H4 (cell line): ENCODE measurements at regions not wholly inside any gene's neighbourhood (a gene's known extent, or its start where the extent isn't known, plus 50 kb on each side); places are given as distances from the start of the nearest gene placed in this dataset.
"Not testable (repeated sequence)": the region's sequence is repeated elsewhere in the genome, so short reads cannot be mapped to it uniquely, and the experiment has no call there.

Experiments used
- DNase-seq: peaks from one replicate; pipeline ENCODE4 v3.0.0-alpha.2; 2015; ENCODE audit warnings: low spot score

DNA sequence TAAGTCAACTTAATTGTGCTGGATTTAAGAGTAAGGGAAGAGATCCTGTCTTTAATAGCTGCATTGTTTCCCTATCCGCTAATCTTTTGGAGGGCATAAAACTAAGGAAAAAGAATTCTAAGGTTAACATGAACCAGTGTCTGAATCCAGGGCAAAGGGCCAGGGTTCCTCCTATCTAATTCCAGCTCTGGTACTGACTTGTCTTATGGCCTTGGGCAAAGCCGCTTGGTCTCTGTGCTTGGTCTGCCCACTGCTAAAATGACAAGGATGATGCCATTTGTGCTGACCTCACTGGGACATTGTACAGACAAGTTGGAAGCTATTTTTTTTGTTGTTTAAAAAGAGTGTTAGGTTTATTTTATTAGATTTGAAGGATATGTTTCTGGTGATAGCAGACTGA lies 334.7 kb upstream of the PIK3R1 start:
- DNase-seq: peak; percentile 11

DNA sequence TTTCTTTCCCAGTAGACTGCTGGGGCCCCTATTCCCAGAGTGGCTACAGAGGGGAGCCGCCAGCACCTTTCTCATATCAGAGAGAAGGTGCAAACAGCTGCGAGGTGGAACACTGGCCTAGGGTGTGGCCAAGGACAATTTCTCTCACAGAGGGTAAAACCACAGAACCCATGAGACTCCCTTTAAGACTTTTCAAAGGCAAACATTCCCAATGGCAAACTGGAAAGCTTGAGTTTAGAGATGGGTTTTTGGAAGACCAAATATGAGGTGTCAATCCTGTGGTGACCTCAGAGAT lies 335.1 kb upstream of the PIK3R1 start:
- no peak for DNase-seq

DNA sequence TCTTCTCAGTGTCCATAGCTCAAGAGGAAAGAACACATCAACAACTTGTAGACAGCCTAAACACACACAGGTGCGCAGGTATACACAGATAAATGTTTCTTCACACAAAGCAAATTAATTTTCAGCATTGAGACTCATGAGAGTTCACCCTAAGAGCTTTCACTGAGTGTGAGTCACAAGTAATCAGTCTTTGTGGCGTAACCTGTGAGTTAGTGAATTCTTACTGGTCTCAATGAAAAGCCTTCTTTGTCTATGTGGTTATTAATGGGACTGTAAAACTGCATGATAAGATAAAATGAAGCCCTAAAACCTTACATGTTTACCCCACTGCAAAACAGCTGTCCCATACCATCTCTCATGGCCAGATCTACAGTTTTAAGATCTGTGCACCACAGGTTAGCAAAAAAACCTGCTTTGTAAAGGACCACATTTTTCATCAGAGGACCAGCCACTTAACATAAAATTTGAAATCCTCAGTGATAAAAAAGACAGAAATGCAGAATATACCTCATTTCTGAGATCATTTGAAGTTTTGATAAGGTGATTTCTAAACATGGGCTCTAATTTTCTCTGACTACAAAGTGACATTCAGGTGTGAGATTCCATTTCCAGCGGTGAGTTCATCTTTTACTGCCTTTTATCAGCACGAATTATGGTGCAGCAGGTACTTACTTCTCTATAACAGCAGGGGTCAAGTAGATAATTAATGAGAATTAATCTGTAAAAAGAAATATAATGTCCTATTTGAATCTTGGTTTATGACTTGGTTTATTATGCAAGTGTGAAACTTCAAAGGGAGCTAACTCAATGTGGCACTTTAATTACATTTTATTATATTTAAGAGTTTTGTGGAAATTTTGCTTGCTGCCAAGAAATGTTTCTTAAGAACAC lies 335.7 kb upstream of the PIK3R1 start:
- peak; percentile 65 for DNase-seq

GRCh38 chr5:67878933-67879332 lies 336.6 kb upstream of the PIK3R1 start:
- no peak for DNase-seq

- DNase-seq: no peak
Observed at GRCh38 chr5:67876371-67876770, 339.2 kb upstream of the PIK3R1 start.

DNA sequence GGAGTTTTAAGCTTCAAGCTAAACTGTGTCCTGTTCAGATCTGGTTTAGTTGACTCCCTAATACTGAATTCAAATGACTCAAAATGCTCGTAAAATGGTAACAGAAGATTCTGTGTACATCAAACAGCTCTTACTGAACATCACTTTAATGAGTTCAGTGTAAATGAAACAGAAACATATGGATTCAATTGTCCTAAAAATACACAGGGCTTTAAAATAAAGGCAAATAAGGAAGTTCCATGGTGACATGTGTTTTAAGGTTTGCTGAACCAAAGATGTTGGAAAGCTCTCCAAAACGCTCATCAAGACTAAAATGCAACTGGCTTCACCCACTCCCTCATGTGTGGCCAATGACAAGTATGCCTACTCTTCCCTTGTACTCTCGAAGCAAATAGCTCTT lies 340.0 kb upstream of the PIK3R1 start:
- no peak for DNase-seq

- DNase-seq: no peak
Observed at GRCh38 chr5:67873935-67874334, 341.6 kb upstream of the PIK3R1 start.

- DNase-seq: no peak
Observed at GRCh38 chr5:67870662-67871061, 344.9 kb upstream of the PIK3R1 start.

GRCh38 chr5:67864335-67864734 lies 351.2 kb upstream of the PIK3R1 start:
- not testable (repeated sequence) for DNase-seq

DNA sequence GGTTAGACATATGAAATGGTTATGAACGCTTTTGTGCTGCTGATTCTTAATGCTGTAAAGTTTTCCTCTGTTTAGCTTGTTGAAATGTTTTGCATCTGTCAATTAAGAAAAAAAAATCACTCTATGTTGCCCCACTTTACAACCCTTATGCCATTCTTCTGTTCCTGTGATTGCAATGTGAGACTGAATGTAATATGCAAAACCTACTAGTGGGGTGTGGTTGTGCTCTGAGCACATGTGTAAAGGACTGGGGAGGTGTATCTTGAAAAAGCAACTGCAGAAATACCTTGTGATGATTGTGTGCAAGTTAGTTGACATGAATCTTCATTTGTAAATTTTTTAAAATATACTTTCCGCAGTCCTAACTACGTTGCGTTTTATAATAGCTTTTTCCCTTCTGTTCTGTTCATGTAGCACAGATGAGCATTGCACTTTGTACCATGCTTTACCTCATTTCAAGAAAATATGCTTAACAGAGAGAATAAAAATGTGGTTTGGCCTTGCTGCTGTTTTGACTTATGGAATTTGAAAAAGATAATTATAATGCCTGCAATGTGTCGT lies 357.0 kb upstream of the PIK3R1 start:
- DNase-seq: no peak

- no peak for DNase-seq
Observed at GRCh38 chr5:67857502-67857901, 358.1 kb upstream of the PIK3R1 start.

DNA sequence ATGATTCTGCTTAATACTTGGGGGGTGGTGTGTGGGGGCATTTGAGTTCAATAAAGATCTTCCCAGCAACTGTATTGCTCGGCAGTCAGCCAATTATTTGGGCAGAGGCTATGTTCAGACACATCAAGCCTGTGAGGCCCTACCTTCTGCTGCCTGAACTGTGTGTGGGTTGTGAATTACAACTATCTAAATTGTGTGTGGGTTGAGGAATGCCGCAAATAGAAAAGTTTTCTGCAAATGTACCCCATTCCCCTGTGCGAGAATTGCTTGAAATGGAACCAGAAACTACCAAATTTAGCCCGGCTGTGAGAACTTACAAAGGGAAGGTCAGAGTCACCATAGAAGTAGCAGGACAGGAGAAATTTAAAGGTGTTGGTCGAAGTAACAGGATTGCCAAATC lies 360.0 kb upstream of the PIK3R1 start:
- no peak for DNase-seq

DNA sequence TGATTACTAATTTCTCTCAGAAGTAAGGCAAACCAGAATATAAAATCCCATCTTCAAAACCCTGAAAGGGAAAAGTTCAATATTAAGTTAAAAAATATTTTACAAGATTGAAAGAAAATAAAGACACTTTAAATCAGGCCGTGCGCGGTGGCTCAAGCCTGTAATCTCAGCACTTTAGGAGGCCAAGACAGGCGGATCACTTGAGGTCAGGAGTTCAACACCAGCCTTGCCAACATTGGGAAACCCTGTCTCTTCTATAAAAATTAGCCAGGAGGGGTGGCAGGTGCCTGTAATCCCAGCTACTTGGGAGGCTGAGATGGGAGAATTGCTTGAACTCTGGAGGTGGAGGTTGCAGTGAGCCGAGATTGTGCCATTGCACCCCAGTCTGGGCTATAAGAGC lies 364.6 kb upstream of the PIK3R1 start:
- not testable (repeated sequence) for DNase-seq

DNA sequence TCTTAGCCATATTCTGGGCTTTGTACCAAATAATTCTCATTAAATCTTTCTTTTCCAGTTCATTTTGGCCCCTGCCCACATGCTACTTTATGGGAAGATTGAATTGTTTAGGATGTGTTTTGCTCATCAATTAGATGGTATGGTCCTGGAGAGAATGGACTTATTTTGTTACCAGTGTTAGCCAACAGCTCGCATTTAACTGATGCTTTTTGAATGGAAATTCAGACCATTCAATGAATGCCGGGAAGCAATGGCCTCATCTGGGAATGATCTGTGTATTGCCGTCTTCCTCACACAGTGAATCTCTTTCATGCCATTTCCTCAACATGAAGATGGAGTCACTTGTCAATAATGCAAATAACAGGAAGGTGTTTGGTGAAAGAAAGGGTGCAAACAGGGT lies 370.6 kb upstream of the PIK3R1 start:
- DNase-seq: no peak

DNA sequence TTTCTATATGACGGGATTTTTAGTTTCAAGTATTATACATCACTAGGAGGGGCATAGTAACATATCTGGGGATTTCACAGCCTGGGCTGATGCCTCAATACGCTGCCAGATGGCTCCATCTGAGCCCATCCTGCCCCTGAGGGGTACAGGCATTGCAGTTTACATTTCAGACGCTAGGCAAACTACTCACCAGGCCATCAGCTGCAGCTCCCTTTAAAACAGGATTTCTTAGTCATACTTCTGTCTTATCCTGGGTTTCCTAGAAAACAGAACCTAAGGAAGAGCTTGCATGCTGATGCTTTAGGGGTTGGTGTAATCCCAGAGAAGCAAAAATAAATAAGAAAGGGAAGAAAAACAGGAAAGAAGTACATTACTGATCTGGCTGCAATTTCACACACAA lies 372.8 kb upstream of the PIK3R1 start:
- peak; percentile 12 for DNase-seq

- DNase-seq: not testable (repeated sequence)
Observed at GRCh38 chr5:67837225-67837624, 378.3 kb upstream of the PIK3R1 start.

GRCh38 chr5:67836496-67836895 lies 379.1 kb upstream of the PIK3R1 start:
- not testable (repeated sequence) for DNase-seq

GRCh38 chr5:67831048-67831447 lies 384.5 kb upstream of the PIK3R1 start:
- no peak for DNase-seq

DNA sequence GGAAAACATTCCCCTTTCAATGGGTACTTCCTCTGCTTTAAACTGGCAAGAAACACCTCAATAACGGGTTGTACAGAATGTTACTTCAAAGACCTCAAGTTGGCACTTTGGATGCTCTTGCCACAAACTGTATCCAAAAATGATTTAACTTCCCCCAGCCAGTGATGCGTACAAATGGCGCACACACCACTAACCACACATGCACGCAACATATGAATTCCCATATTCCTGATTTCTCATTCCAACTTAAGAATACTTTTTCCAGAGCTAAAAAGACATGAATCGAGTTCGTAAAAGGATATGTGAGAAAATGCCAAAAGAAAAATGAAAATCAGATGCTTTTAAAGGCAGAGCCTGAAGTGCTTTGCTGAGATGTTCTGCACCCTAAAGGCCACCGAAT lies 388.0 kb upstream of the PIK3R1 start:
- no peak for DNase-seq

- DNase-seq: no peak
Observed at GRCh38 chr5:67824852-67825251, 390.7 kb upstream of the PIK3R1 start.

DNA sequence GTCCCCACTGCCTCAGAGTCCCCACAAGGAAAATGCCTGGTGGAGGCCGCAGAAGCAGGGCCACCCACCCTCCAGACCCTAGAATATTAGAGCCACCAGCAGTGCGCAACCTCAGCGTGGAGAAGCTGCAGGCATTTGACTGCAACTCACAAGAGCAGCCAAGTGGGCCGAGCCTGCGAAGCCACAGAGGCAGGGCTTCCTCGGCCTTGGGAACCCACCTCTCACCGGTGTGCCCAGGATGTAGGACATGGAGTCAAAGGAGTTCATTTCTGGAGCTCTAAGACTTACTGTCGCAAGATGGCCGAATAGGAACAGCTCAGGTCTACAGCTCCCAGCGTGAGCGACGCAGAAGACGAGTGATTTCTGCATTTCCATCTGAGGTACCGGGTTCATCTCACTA lies 397.9 kb upstream of the PIK3R1 start:
- DNase-seq: no peak

- no peak for DNase-seq
Observed at GRCh38 chr5:67816456-67816855, 399.1 kb upstream of the PIK3R1 start.

DNA sequence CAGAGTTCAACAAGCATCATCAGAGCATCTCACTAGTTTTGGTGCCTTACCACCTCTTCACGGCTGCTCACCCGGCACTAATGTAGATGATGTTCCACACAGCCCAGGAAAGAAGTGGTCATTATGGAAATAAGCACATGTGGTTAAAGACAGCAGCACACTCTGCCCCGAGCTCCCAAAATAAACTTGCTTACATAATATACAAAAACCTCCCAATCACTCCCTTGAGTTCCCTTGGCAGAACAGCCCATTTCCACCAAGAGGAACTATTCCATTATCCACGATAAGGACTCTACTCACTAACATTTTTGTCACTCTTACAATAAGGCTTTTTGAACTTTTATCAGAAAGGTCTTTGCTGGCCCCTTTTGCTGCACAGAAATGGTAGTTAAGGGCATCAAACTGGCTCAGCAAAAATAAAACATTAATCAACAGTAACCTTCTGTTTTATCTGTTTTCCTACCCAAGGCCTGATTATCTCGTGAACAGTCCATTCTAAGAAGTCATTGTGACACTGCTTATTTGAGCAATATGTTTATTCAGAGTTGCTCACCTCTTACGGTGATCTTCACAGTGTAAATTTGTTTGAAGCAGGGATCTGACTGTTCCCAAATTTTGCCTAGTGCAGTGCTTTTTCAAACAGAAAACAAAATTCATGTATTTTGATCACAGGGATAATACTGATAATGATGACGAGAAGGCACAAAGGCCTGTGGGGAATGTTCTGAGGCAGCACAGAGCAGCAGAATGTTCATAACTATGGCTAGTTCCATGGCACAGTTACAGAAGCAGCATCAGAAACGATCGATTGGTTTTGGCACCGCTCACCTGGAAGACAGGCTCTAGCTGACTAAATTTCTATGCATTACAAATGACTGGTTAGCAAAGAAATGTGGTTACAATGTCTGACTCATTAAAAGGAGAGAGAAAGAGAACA lies 399.8 kb upstream of the PIK3R1 start:
- DNase-seq: no peak
